NCI-H1105 (cell line): ENCODE measurements at regions not wholly inside any gene's neighbourhood (a gene's known extent, or its start where the extent isn't known, plus 50 kb on each side); places are given as distances from the start of the nearest gene placed in this dataset.

Experiments used
- DNase-seq: peaks from one replicate; lab custom pipeline; 2025; lab: John Stamatoyannopoulos, UW

DNA sequence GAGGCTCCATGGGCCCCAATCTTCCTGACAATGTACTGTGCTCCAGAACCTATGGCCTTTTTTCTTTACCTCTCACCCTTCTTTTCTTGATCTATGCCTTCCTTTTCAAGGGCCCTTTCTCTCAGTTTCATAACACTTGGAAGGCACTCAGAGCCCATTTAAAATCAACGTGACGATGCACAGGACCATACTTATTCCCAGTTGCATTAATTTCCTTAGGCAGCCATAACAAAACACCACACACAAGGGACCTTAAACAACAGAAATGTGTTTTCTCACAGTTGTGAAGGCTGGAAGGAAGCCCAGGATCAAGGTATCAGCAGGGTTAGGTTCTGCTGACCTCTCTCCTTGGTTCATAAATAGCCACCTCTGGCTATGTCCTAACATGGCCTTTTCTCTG is 414.0 kb upstream of the TNP1 start:
- no peak for DNase-seq

DNA sequence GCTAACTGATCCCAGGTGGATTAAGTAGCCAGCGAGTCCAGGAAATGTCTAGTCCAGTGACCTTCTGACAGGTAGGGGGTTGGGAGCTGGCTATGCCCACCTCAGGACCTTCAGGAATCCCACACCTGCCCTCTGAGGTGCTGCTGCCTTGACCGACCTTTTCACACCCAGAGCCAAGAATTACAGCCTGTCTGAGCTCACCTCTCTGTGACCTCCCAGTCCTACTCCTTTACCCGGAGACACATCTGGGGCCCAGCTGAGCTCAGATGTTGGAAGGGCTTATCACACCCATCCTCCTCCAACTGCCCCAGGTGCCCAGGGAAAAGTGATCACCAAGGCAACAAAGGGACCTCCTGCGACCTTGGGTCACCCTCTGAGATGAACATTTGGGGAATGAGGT is 413.3 kb upstream of the TNP1 start:
- DNase-seq, result no peak

DNA sequence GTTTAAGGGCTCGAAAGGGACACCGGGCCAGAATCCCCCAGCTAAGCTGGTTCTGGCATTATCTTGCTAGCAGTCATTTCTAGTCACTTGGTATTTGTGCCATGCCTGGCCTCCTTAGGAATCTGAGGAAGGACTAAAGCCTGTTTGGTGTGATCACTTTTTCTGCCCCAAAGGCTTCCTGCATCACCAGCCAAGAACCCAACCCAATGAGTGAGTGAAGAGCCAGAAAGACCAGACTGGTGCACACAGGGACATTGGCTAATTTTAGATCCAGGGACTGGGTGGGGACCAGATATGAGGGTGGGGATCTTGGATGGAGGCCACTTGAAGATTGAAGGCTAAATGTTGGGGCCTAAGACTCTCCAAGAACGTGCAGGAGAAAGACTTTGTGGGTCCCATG is 411.9 kb upstream of the TNP1 start:
- DNase-seq, result no peak

DNA sequence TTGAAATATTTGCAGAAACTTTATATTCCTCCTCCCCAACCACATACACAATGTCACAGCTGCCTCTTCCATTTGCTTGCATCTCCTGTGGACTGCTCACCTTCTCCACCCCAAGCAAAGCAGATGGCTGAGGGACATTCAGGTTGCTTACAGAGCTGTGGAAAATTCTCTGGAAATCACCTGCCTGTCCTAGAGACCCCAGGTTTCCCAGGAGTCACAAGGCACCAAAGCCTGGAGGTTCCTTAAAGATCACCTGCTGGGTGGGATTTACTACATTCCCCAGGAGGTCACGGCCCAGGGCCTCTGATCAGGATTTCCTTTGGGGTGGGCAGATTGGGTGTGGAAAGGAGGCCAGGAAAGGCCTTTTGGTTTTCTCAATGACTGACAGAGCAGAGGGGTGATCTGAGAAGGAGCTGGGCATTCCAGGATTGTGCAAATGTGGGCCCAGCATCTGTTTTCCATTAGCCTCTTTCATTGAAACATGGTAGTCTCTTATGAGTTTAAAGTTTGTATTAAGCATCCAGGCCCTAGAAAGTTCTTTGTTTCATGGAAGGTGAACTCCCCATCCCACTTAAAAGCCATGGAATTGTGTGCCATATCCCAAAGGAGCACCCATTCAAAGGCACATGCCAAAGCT is 410.7 kb upstream of the TNP1 start:
- no peak for DNase-seq

DNA sequence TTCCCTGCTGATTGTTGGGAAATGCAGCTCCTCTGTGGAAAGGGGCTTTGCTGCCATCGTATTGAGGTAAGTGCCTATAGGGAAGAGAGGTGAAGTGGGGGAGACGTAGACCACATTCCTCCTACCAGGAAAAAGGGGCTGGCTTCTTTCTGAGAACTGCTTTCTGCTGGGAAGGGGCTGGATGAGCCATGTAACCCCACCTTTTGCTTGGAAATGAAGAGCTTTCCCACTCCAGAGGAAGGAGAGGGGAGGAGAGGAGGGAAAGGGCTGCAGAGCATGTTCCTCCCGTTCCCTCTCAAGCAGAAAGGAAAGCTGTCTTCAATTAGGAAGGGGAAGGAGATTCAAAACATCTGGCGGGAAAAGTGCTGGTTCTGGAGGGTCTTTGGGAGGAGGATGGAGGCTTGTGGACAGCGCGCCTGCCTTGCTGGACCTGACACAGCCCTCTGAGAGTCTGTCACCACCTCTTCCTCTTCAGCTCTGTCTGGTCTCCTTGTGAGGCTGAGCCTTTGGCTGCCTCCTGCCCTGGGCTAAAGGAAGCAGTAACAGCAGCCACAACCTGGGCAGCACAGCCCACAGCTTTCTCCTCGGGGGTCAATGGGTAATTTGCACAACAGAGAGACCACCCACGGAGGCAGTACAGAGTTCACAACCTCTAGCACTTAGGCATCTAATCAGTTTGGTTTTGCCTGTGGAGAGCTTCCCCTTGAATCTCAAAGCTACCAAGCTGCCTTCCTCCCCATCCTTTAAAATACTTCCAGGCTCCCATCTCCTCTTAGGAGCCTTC is 410.0 kb upstream of the TNP1 start:
- DNase-seq, result no peak

DNA sequence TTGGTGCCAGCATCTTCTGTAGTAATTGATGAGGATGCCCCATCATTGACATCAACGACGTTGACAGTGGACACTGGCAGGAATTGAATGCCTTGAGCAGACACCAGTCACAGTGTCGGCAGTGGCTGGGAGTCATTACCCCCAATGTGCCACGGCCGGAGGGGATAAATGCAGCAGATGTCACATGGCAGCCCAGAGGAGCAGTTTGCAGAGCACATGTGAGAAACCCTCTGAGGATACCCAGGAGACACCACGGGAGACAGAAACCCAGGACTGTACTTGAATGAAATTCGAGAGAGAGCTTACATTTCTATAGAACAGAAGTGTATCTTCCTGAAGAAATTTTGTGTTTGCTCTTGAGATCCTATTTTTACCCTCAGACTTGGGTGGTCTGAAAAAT is 409.1 kb upstream of the TNP1 start:
- no peak for DNase-seq

DNA sequence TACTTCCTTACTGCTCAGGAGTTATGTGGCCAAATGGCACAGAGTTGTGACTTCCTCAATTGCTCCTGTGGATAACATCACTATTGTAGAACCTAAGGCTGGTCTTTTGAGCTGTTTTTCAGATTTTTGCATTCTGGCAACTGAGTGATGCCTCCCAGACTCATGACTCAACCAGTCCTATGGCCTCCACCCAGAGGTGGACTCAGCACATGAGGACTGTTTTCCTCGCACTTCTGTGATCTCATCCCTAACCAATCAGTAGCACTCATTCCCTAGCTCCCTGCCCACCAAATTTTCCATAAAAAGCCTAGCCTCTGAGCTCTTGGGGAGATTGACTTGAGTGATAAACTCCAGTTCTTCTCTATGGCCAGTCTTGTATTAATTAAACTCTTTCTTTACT is 407.9 kb upstream of the TNP1 start:
- DNase-seq, result no peak

DNA sequence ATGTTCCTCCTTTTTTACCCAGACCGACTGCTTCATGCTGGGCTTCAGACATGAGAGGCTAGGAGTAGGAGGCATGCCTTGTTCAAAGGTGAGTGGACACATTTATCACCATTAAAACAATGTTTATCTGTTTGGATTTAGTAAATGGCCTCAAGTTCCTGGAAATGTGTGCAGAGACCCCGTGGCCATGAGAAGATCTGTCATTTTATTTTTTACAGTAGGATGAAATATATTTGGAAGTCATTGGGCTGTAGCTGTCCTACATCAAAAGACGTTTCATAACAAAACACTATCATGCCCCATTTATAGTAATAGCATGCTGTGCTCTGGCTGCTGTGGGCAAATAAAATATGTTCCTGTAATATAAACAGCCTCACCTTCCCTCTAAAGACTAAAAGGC is 403.9 kb upstream of the TNP1 start:
- DNase-seq, result no peak

DNA sequence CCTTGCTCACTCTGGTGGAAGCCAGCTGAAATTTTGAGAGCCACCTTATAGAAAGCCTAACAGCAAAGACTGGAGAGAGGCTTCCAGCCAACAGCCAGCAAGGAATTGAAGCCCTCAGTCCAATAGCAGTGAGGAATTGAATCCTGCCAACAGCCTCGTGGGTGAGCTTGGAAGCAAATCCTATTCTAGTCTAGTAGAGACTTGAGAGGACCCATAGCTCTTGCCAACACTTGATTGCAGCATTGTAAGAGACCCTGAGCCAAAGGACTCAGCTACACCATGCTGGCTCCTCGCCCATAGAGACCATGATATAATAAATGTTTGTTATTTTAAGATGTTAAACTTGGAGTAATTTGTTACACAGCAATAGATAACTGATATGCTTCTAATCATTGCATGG is 403.0 kb upstream of the TNP1 start:
- DNase-seq, result no peak

DNA sequence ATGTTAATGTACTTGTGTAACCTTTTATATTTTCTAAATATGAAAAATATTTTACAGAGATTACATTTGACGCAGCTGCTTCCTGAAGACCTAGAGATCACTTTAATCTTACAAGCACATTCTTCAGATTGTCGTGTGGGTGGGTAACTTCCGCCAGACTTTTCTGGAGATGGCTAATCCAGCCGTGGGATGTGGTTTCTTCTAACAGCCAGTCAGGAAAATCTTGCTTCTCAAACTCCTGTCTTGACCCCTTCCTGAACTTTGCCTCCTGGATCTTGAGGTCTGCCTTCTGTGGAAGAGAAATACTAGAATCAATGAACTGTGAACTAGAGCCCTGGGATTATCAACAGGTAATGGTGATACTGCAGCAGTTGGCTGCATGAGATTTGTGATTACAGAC is 401.6 kb upstream of the TNP1 start:
- no peak for DNase-seq

DNA sequence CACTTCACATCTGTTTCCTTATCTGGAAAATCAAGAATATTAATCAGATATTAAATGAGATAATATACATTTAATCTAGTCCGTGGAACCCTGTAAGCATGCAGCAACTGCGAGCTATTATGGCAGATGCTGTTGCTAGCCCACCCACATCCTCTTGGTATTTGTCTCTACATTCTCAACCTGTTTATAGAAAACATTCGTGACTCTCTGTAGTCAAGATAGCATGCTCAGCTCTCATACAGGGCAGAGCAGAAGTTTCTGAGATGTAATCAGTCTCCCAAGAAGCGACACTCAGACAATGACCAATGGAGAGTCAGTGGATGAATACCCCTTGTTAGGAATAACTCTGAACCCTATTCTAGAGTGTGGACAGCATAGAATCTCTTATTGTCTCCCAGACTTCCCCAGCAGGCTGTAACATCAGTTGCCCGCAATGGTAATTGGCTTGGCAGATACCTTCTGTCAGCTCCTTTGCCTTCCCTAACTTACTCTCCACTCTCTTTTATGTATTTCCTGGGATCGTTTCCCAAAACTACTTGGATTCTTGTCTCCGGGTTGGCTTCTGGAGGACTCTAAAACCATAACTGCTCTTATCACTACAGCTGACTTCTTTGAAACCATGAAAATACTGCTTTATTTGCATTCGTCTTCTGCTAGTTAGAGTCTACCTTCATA is 400.7 kb upstream of the TNP1 start:
- no peak for DNase-seq

DNA sequence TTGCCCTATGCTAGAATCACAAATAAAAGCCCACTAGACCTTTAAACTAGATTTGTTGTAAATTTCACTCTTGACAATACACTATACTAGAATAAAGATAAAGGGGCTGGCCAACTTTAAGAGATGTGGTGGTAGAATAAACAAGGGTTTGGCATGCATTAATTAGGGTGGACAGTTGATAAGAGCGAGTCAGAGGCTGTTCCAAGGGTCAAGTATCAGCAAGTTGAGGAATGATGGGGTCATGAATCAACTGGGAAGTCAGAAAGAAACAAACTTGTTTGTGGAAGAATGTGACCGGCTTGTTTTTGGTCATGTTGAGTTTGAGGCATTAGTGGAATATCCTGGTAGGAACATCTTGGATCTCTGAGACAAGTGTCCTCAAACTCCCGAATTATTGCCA is 398.3 kb upstream of the TNP1 start:
- no peak for DNase-seq

DNA sequence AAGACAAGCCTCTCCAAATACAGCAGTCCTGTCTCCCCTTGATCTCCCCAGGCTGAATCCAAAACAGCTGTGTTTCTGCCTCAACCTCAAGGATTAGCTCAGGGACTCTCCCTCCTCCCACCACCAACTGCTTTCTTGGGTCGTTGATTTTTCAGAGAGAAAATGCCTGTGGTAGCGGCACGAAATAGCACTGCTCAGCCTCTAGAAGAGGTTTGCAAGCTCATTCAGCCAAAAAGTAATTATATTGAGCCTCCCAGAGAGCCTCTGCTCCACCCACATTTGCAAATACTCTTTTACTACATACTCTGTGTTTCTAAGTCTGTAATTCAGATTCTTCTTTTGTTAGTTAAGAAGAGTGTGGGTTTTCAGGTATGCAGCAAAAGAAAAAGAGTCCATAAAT is 396.4 kb upstream of the TNP1 start:
- no peak for DNase-seq

DNA sequence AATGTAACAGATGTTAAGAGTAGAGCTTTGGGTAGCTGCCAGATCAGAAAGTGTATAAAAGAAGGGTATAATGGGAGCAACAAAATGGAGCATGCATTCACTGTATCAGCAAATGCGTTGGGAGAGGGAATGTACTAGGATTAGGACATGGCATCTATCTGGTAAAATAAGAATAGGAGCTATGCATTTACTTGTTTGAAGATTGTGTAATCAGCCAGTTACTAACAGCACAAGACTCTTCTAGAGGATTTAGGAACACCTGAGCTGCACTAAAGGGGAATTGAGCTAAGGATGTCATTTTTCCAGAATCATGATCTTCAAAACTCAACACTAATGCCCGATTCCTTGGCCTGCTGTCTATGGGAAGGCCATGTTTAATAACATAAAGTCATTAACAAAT is 394.2 kb upstream of the TNP1 start:
- no peak for DNase-seq

DNA sequence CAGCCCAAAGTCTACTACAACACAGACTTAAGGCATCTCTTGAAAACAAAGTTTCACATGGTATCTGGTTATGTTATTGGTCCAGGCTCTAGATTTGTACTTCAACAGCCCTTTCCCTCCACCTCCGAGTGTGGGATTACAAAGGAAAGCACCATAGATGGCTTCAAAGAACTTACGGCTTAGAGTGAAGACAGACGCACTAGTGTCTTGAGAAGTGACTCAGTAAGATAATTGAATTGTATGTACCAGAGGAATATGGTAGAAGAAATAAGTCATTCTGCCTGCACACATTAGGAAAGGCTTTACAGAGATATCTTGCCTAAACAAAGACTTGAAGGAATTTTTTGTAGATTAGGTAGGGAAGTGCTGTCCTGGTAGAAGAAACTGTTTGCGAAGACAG is 392.3 kb upstream of the TNP1 start:
- no peak for DNase-seq

DNA sequence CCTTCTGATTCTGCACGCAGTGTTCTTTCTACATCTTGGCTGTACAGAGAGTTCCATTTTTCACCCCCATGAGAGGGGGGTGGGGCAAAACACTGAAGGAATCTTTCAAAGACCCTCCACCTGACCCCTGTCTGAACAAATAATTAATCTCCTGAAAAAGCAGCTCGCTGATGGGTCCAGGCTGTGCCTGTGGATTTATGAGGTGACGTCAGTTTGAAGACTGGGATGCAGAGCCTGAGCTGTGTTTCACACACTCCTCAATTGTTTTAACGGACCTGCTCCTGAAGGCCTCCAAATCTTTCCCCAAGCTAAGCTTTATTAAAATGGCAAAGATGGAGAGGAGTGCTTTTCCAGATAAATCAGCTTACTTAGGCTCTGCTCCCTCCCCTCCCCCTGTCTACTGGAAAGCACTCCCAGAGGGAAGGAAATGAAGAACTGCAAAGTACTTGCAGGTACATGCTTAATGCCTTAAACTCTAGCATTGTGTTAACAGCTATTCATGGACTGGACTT is 390.2 kb upstream of the TNP1 start:
- no peak for DNase-seq

DNA sequence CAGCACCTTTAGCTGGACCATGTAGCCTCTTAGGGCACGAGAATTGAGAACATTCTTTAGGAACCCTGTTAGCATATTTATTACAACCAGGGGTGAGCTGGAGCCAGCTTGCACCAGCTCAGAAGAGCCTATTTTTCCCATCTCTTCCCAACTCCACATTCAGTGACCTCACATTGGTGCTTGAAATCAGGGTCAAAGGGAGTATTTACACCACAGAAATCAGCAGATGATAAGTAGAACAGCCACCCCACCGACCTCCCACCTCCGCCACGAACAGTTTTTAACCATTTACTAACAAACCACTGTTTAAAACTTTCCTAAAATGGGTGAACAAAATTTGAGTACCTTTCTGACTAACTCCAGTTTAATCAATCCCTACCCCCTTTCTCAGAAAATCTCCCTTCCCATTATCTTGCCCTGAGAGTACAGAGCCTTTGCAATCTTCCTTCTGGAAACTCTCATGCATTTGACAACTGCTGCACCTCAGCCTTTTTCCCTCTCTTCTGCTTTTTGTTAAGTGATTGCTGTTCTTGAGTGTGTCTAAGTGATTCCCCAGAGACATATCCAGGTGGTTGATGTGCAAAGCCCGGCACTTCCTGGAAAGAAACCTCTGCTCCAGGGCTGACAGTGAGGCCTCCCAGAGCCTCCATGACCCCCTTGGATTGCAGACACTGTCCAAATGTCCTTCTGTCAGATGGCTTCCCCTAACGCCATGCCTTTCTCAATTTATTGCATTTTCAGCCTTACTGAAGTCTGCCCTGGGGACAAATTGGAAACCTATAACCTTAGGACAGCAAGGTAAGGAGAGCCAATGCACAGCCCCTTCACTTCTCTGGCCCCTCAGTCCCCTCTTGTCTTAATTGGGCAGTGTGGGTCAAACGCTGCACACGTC is 389.5 kb upstream of the TNP1 start:
- no peak for DNase-seq

DNA sequence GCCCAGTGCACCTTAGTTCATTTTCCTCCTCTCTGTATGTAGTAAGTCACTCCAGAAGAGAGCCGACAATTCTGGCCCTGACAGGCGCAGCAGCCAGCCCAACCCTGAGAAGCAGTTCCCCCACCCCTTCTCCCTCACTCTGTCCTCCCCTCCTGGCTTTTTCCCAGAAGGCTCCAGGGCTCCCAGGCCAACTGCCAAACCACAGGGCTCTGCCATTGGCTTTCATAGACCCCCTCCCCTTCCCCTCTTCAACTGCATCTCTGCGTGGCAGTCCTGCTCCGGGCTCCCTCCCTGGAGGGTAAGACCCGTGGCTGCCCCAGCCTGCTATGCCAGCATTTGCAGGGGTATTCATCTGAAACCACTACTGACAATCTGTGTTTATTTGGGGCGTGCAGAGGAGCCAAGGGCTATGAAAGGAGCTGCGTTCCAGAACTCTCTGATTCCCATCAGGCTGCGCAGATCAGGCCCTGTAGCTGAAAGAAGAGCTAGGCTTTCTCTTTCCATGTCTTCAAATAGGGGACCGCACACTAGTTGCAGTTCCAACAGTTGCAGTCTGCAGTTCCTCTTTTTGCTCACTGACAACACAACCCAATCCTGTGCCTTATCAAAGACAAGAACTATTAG is 388.6 kb upstream of the TNP1 start:
- DNase-seq, result peak; percentile 32

DNA sequence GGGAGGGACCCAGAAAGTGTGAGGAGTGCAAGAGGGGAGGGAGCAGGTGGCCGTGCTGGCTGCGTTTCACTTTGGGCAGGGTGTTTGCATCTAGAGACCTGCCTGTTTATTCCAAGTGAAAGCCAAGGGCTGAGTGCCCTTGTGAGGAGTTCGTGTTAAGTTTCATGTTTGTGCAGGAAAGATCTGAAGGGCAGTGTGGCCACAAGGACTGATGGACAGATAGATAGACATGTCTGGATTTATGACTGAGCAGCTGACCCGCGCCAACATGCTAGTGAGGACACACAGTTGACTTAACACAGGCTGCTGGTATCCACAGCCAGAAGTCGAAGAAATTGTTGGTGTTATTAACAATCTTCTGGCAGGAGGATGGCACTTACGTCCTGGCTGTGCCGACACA is 387.6 kb upstream of the TNP1 start:
- no peak for DNase-seq

DNA sequence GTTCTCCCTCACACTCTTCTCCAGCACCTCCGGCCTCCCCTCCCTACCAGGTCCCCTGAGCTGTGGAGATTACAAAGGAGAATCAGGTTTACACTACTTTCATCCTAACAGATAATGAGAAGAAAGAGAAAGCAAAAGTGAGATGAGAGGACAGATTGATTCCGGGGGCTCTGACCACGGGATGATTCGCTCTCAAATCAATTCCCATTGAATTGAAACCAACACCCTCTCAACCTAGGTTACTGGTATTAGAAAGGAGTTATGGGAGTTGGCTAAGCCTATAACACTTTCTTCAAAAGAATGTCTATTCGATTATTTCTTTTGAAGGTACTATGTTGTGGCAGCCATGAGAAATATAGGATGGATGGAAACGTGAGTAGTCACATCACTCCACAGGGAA is 386.2 kb upstream of the TNP1 start:
- no peak for DNase-seq

DNA sequence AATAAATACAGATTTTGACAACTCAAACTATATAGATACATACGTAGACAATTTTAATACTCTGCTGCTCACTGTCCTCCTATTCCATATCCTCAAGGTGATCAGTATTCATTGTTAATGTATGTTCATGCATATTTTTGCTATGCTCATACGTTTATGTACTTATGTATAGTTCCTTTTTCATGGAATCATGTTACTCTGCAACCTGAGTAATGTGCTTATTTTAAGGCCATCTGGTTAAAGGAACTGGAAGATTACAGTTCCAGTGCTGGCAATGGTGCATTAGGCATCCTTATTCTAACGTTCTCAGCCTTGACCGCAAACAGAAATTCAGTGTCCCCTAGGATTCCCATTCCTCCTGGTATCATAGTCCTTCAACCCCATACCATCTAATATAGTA is 385.0 kb upstream of the TNP1 start:
- DNase-seq, result no peak

DNA sequence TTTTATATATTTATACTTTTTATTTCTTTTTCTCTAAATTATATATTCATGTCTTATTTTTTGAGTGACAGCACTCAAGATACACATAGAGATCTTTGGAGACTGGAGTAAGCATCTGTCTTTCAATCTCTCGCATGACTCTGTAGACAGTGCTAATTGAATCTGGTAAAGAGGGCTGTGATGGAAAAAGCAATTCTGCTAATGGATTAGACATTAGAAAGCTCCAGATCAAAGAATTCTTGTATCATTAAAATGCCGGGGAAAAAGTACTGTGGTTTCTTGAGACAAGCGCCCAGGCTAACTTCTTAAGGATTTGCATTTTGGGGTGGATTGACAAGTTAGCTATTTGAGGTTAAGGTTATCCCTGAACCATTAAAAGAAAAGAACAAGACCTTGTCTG is 383.1 kb upstream of the TNP1 start:
- no peak for DNase-seq
